ENCODE measurements at regions not wholly inside any gene's neighbourhood (a gene's known extent, or its start where the extent isn't known, plus 50 kb on each side); places are given as distances from the start of the nearest gene placed in this dataset.
"Not testable (repeated sequence)": the region's sequence is repeated elsewhere in the genome, so short reads cannot be mapped to it uniquely, and the experiment has no call there.

- no peak overlapping the region for H3K27ac ChIP-seq
These were observed 54.0 kb upstream of the AKIRIN2 start for GRCh38 chr6:87755708-87756671.

GRCh38 chr6:87754828-87755227 is 52.8 kb upstream of the AKIRIN2 start:
- no peaks in the 10 kb centered on the region for H3K4me1 ChIP-seq
- H3K79me2 ChIP-seq, result no peaks in the 10 kb centered on the region
- no peak overlapping the region for H3K27ac ChIP-seq
- no peaks in the 10 kb centered on the region for H3K27me3 ChIP-seq (ENCODE audit: control insufficient read depth, insufficient read depth, low read length)
- H3K4me3 ChIP-seq (ENCODE audit: low read depth, low read length), result no peak overlapping the region
- no peak for TF ChIP-seq CTCF (IDR thresholded peaks at IDR 0.05)
- H2AFZ ChIP-seq, result no peak overlapping the region
- no peaks in the 10 kb centered on the region for H3K36me3 ChIP-seq (ENCODE audit: control insufficient read depth, insufficient read depth, low read length)
- no peak overlapping the region for H3K9ac ChIP-seq
- H3K9me3 ChIP-seq (ENCODE audit: control insufficient read depth, low read length), result no peaks in the 10 kb centered on the region
- no peak overlapping the region for H3K4me2 ChIP-seq (ENCODE audit: low read length)

More at GRCh38 chr6:87755708-87756671, 54.0 kb upstream of the AKIRIN2 start:
- Histone ChIP-seq H3K4me1 (no peaks in the 10 kb centered on the region), H3K27me3 (ENCODE audit: control insufficient read depth, insufficient read depth, low read length) (no peaks in the 10 kb centered on the region), H3K9ac (no peak overlapping the region), H3K36me3 (ENCODE audit: control insufficient read depth, insufficient read depth, low read length) (no peaks in the 10 kb centered on the region), H3K79me2 (no peaks in the 10 kb centered on the region), H2AFZ (peak overlapping the region; percentile 2), H3K4me2 (ENCODE audit: low read length) (no peak overlapping the region), H3K9me3 (ENCODE audit: control insufficient read depth, low read length) (no peaks in the 10 kb centered on the region), H3K4me3 (ENCODE audit: low read depth, low read length) (no peak overlapping the region)
- no peak for TF ChIP-seq CTCF (IDR thresholded peaks at IDR 0.05)

GRCh38 chr6:87753131-87753685 is 51.2 kb upstream of the AKIRIN2 start:
- H3K9ac ChIP-seq, result no peak overlapping the region
- no peaks in the 10 kb centered on the region for H3K4me1 ChIP-seq
- no peaks in the 10 kb centered on the region for H3K36me3 ChIP-seq (ENCODE audit: control insufficient read depth, insufficient read depth, low read length)
- no peak overlapping the region for H3K4me3 ChIP-seq (ENCODE audit: low read depth, low read length)
- H3K4me2 ChIP-seq (ENCODE audit: low read length), result no peak overlapping the region
- H3K79me2 ChIP-seq, result no peaks in the 10 kb centered on the region
- no peak for TF ChIP-seq CTCF (IDR thresholded peaks at IDR 0.05)
- H3K9me3 ChIP-seq (ENCODE audit: control insufficient read depth, low read length), result no peaks in the 10 kb centered on the region
- H3K27me3 ChIP-seq (ENCODE audit: control insufficient read depth, insufficient read depth, low read length), result no peaks in the 10 kb centered on the region
- no peak overlapping the region for H3K27ac ChIP-seq
- no peak overlapping the region for H2AFZ ChIP-seq

- H3K9me3 ChIP-seq (ENCODE audit: control insufficient read depth, low read length); H3K4me1 ChIP-seq; H2AFZ ChIP-seq; H3K36me3 ChIP-seq (ENCODE audit: control insufficient read depth, insufficient read depth, low read length); H3K79me2 ChIP-seq; H3K27me3 ChIP-seq (ENCODE audit: control insufficient read depth, insufficient read depth, low read length); H3K27ac ChIP-seq; H3K4me3 ChIP-seq (ENCODE audit: low read depth, low read length); H3K9ac ChIP-seq; H3K4me2 ChIP-seq (ENCODE audit: low read length): not testable (repeated sequence)
These were observed 50.5 kb upstream of the AKIRIN2 start for GRCh38 chr6:87752503-87752902.
